Fibroblast of lung (primary cell): ENCODE measurements at regions not wholly inside any gene's neighbourhood (a gene's known extent, or its start where the extent isn't known, plus 50 kb on each side); places are given as distances from the start of the nearest gene placed in this dataset.

ENCODE experiments used
- DNase-seq, 2 donors: peaks; one replicate each; pipeline versions ENCODE4 v3.0.0 to v3.0.0-alpha.2; 2010; ENCODE audit warnings: low read depth in 2 of 2
- H2AFZ ChIP-seq: 2 replicates; pipeline ENCODE4 v1.5.1; 2012; ENCODE audit warnings: low read length, control low read depth, inconsistent platforms
- H3K27ac ChIP-seq: 2 replicates; pipeline ENCODE4 v1.5.1; 2011; ENCODE audit warnings: low read length, control low read depth; ENCODE audit not compliant: insufficient read depth
- H3K27me3 ChIP-seq: 2 replicates; pipeline ENCODE4 v1.5.1; 2011; ENCODE audit warnings: mild to moderate bottlenecking, low read length; ENCODE audit not compliant: control insufficient read depth, insufficient read depth
- H3K36me3 ChIP-seq: 2 replicates; pipeline ENCODE4 v1.5.1; 2011; ENCODE audit warnings: low read length; ENCODE audit not compliant: control insufficient read depth, insufficient read depth
- H3K4me1 ChIP-seq: 2 replicates; pipeline ENCODE4 v1.5.1; 2011; ENCODE audit warnings: low read length; ENCODE audit not compliant: control insufficient read depth, insufficient read depth; ENCODE audit errors: extremely low read depth
- H3K4me2 ChIP-seq: 2 replicates; pipeline ENCODE4 v1.5.1; 2011; ENCODE audit warnings: low read length, control low read depth; ENCODE audit not compliant: insufficient read depth; ENCODE audit errors: extremely low read depth
- H3K4me3 ChIP-seq, 4 experiments: fragments of 200-600 bp in 1 of 4; sonication (generic) in 1 of 4; replicated peaks in 1 of 4; 2 replicates each; pipeline ENCODE4 v1.5.1; 2011 to 2016; ENCODE audit warnings: low read length in 4 of 4, low read depth in 3 of 4, mild to moderate bottlenecking in 3 of 4, control low read depth in 2 of 4, inconsistent platforms in 1 of 4, mixed read lengths in 1 of 4; ENCODE audit not compliant: insufficient read depth in 1 of 4; ENCODE audit errors: control extremely low read depth in 1 of 4
- H3K79me2 ChIP-seq: 2 replicates; pipeline ENCODE4 v1.5.1; 2012; ENCODE audit warnings: mild to moderate bottlenecking, low read length, inconsistent platforms; ENCODE audit not compliant: control insufficient read depth, insufficient read depth
- H3K9ac ChIP-seq: 2 replicates; pipeline ENCODE4 v1.5.1; 2011; ENCODE audit warnings: mild to moderate bottlenecking, low read length, control low read depth; ENCODE audit not compliant: insufficient read depth
- H3K9me3 ChIP-seq: 2 replicates; pipeline ENCODE4 v1.5.1; 2012; ENCODE audit warnings: low read depth, low read length; ENCODE audit not compliant: control insufficient read depth, insufficient read depth
- H4K20me1 ChIP-seq: 2 replicates; pipeline ENCODE4 v1.5.1; 2011; ENCODE audit warnings: low read length; ENCODE audit not compliant: control insufficient read depth, insufficient read depth; ENCODE audit errors: extremely low read depth
- CTCF ChIP-seq, 2 donors: IDR thresholded peaks in 1 of 2; conservative IDR thresholded peaks in 1 of 2; 1 replicate in 1 of 2; 2 replicates in 1 of 2; pipeline ENCODE4 v1.5.1; 2011 to 2012; ENCODE audit warnings: low read length in 2 of 2, control low read depth in 1 of 2, inconsistent platforms in 1 of 2, low read depth in 1 of 2, mild to moderate bottlenecking in 1 of 2
- EZH2 ChIP-seq: IDR thresholded peaks from 2 replicates; pipeline ENCODE4 v1.5.1; 2012; ENCODE audit warnings: low read length, control low read depth, mild to moderate bottlenecking; ENCODE audit errors: missing control alignments

GRCh38 chr4:79266136-79266535 lies 59.7 kb downstream of the NAA11 start:
- Histone ChIP-seq H3K4me3 (no peak overlapping the region), H3K4me2 (no peak overlapping the region), H3K79me2 (no peaks in the 10 kb centered on the region), H4K20me1 (no peaks in the 10 kb centered on the region), H3K9ac (no peak overlapping the region), H2AFZ (no peak overlapping the region), H3K36me3 (no peaks in the 10 kb centered on the region), H3K27me3 (no peaks in the 10 kb centered on the region), H3K9me3 (no peaks in the 10 kb centered on the region), H3K4me1 (no peaks in the 10 kb centered on the region), H3K27ac (no peak overlapping the region)
- TF ChIP-seq CTCF (conservative IDR thresholded peaks at IDR 0.05 in 1 of 2, IDR thresholded peaks at IDR 0.05 in 1 of 2; ENCODE audit: low read depth in 1 of 2, low read length in 2 of 2) (no peak), EZH2 (no peak)
- no peak for DNase-seq

- no peaks in the 10 kb centered on the region for H3K9me3 ChIP-seq
- no peaks in the 10 kb centered on the region for H4K20me1 ChIP-seq
- no peak overlapping the region for H2AFZ ChIP-seq
- no peak for DNase-seq
- no peaks in the 10 kb centered on the region for H3K27me3 ChIP-seq
- H3K79me2 ChIP-seq: no peaks in the 10 kb centered on the region
- no peak for TF ChIP-seq CTCF (conservative IDR thresholded peaks at IDR 0.05 in 1 of 2, IDR thresholded peaks at IDR 0.05 in 1 of 2; ENCODE audit: low read depth in 1 of 2, low read length in 2 of 2)
- TF ChIP-seq EZH2: no peak
- no peaks in the 10 kb centered on the region for H3K4me1 ChIP-seq
- no peak overlapping the region for H3K4me2 ChIP-seq
- no peak overlapping the region for H3K9ac ChIP-seq
- H3K27ac ChIP-seq: no peak overlapping the region
- H3K36me3 ChIP-seq: no peaks in the 10 kb centered on the region
- H3K4me3 ChIP-seq: no peak overlapping the region
Measured at GRCh38 chr4:79259242-79259641, 66.6 kb downstream of the NAA11 start.

GRCh38 chr4:79258614-79259176 lies 67.2 kb downstream of the NAA11 start:
- DNase-seq: no peak
- no peaks in the 10 kb centered on the region for H3K9me3 ChIP-seq

More at GRCh38 chr4:79258614-79259176, 67.2 kb downstream of the NAA11 start:
- Histone ChIP-seq H3K27me3 (no peaks in the 10 kb centered on the region), H3K79me2 (no peaks in the 10 kb centered on the region), H3K9ac (no peak overlapping the region), H2AFZ (no peak overlapping the region), H3K27ac (no peak overlapping the region), H3K36me3 (no peaks in the 10 kb centered on the region), H3K4me3 (no peak overlapping the region), H3K4me2 (no peak overlapping the region), H3K4me1 (no peaks in the 10 kb centered on the region), H4K20me1 (no peaks in the 10 kb centered on the region)
- no peak for TF ChIP-seq CTCF (conservative IDR thresholded peaks at IDR 0.05 in 1 of 2, IDR thresholded peaks at IDR 0.05 in 1 of 2; ENCODE audit: low read depth in 1 of 2, low read length in 2 of 2)
- TF ChIP-seq EZH2: no peak
